DMS53 treated with DMSO at 0.1 percent for 48 hours (cell line): ENCODE measurements at regions not wholly inside any gene's neighbourhood (a gene's known extent, or its start where the extent isn't known, plus 50 kb on each side); places are given as distances from the start of the nearest gene placed in this dataset.
"Not testable (repeated sequence)": the region's sequence is repeated elsewhere in the genome, so short reads cannot be mapped to it uniquely, and the experiment has no call there.

Experiments used
- DNase-seq: peaks from one replicate; lab custom pipeline; 2025; ENCODE audit not compliant: unreplicated experiment; lab: John Stamatoyannopoulos, UW

GRCh38 chr11:24406980-24407379 is 89.9 kb upstream of the LUZP2 start:
- no peak for DNase-seq

DNA sequence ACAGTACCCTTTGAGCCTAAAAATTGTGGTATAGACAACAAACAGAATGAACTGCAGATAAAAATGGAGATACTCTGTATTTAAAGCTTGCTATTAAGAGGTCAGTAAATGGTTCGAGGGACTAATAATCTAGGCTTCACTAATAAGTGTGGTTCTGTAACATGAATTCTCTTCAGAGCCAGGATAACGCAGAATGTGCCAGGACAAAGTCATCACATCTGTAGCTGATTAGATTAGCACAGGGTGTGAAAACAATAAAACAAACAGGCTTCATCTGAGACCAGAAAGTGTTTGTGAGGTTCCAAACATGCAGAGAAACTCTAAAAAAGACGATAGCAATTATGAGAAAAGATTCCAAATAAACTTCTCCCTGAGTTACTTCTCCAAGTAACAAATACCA is 89.1 kb upstream of the LUZP2 start:
- DNase-seq = no peak

GRCh38 chr11:24408202-24408601 is 88.7 kb upstream of the LUZP2 start:
- DNase-seq = no peak

GRCh38 chr11:24411791-24412190 is 85.1 kb upstream of the LUZP2 start:
- DNase-seq = no peak

DNA sequence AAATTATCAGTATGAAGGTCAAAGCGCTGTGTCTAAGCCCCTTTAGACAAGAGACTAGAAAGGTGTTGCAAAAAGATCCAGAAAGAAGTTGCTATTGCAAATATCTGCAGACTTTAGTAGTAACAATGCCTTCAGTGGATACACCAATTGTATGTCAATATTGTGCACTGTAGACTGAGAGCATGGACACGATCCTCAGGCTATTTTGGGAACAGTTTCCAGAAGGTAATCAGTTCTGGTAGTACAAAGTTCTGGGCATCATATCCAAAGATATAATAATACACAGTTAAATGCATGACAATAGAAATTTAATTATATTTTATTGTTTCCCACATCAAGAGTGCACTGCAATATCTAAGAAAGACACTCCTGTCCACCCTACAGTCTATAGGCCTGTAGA is 84.1 kb upstream of the LUZP2 start:
- DNase-seq = no peak

GRCh38 chr11:24413391-24413790 is 83.5 kb upstream of the LUZP2 start:
- no peak for DNase-seq

- DNase-seq = not testable (repeated sequence)
Observed at GRCh38 chr11:24415955-24416636, 80.8 kb upstream of the LUZP2 start.

GRCh38 chr11:24421766-24422165 is 75.1 kb upstream of the LUZP2 start:
- DNase-seq = no peak

DNA sequence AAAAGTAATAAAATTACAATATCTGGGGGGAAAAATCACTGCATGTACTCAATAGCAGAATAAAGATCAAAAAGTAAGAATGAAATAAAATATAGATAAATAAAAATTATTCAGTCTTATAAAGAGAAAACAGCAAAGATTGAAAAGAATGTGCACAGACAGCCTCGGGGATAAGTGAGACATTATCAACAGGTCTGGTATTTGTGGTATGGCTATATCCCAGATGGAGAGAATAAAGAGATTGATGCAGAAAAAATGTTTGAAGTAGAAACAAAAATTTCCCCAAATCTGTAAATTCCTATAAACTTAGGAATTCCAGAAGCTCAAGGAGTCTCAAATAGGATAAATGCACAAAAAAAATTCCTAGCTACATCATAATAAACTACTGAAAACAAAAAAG is 74.5 kb upstream of the LUZP2 start:
- DNase-seq = no peak

DNA sequence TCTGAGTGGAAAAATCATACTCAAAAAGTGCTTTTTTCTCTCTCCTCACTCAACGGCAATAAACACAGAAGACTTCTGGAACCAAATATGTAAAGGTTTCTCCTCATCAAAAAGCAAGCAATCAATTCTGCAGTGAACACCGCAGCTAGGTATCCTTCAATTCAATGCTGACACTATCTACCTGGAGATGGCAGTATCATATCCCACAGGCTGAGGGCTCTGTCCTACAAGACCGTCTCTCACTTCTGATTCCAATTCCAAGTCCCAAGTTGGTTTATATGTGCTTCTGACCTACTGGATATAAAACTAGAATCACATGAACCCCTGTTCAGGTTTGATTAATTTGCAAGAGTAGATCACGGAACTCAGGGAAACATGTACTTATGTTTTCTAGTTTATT is 59.7 kb upstream of the LUZP2 start:
- DNase-seq = no peak
